WTC11 (cell line): ENCODE measurements at regions not wholly inside any gene's neighbourhood (a gene's known extent, or its start where the extent isn't known, plus 50 kb on each side); places are given as distances from the start of the nearest gene placed in this dataset.

Experiments used
- ATAC-seq: fragments of 200-7000 bp; cut with Tn5 transposase; 2 replicates; pipeline ENCODE4 v1.10.0; 2021; ENCODE audit warnings: mild to moderate bottlenecking, moderate library complexity
- CTCF ChIA-PET: fragments of 300-600 bp; sonication (Branson Sonifier 250); formaldehyde crosslinking; loops from one replicate; lab custom pipeline; 2021; ENCODE audit warnings: antibody characterized with exemption; lab: Charles Lee
- POLR2A ChIA-PET: fragments of 350-600 bp; sonication (Branson Sonifier 250); formaldehyde crosslinking; loops from one replicate; lab custom pipeline; 2021; ENCODE audit warnings: antibody characterized with exemption; lab: Charles Lee
- DNase-seq: peaks from one replicate; pipeline ENCODE4 v3.0.0; 2021; ENCODE audit warnings: low spot score
- H3K27ac Mint-ChIP-seq: 2 replicates; pipeline ENCODE4 v1.8.0; 2021; ENCODE audit warnings: mixed read lengths
- H3K27me3 Mint-ChIP-seq: 2 replicates; pipeline ENCODE4 v1.8.0; 2021; ENCODE audit warnings: low read depth, mild to moderate bottlenecking, moderate library complexity, mixed read lengths
- H3K36me3 Mint-ChIP-seq: 2 replicates; pipeline ENCODE4 v1.8.0; 2021; ENCODE audit warnings: mixed read lengths
- H3K4me1 Mint-ChIP-seq: 2 replicates; pipeline ENCODE4 v1.8.0; 2022; ENCODE audit warnings: mixed read lengths
- H3K4me3 Mint-ChIP-seq: 2 replicates; pipeline ENCODE4 v1.8.0; 2021; ENCODE audit warnings: mild to moderate bottlenecking, moderate library complexity, mixed read lengths
- H3K9me3 Mint-ChIP-seq: 2 replicates; pipeline ENCODE4 v1.8.0; 2021; ENCODE audit warnings: mixed read lengths
- CREM ChIP-seq: sonication (generic); formaldehyde crosslinking; IDR thresholded peaks from 2 replicates; pipeline ENCODE4 v1.8.1; 2022; ENCODE audit warnings: mild to moderate bottlenecking, missing genetic modification reagents, moderate library complexity
- E2F1 ChIP-seq: sonication (generic); formaldehyde crosslinking; IDR thresholded peaks from 2 replicates; pipeline ENCODE4 v1.8.0; 2022; ENCODE audit warnings: mild to moderate bottlenecking, missing genetic modification reagents
- E2F4 ChIP-seq: sonication (generic); formaldehyde crosslinking; IDR thresholded peaks from 2 replicates; pipeline ENCODE4 v1.8.1; 2022; ENCODE audit warnings: low read depth, mild to moderate bottlenecking, moderate library complexity, missing genetic modification reagents, borderline replicate concordance
- E2F5 ChIP-seq: sonication (generic); formaldehyde crosslinking; IDR thresholded peaks from 2 replicates; pipeline ENCODE4 v1.8.1; 2022; ENCODE audit warnings: mild to moderate bottlenecking, moderate library complexity, missing genetic modification reagents
- ELF4 ChIP-seq: sonication (generic); formaldehyde crosslinking; IDR thresholded peaks from 2 replicates; pipeline ENCODE4 v1.8.1; 2022; ENCODE audit warnings: low read depth, mild to moderate bottlenecking, moderate library complexity, missing genetic modification reagents
- ERG ChIP-seq: fragments of 250-450 bp; sonication (Bioruptor Pico); IDR thresholded peaks from 2 replicates; pipeline ENCODE4 v1.8.0; 2021; ENCODE audit warnings: mild to moderate bottlenecking
- ESRRA ChIP-seq: sonication (generic); formaldehyde crosslinking; IDR thresholded peaks from 2 replicates; pipeline ENCODE4 v1.8.1; 2022; ENCODE audit warnings: mild to moderate bottlenecking, missing genetic modification reagents, borderline replicate concordance
- FOXJ3 ChIP-seq: sonication (generic); formaldehyde crosslinking; IDR thresholded peaks from 2 replicates; pipeline ENCODE4 v1.9.0; 2021; ENCODE audit warnings: missing genetic modification reagents, mild to moderate bottlenecking, borderline replicate concordance
- FOXP4 ChIP-seq: sonication (generic); formaldehyde crosslinking; IDR thresholded peaks from 2 replicates; pipeline ENCODE4 v1.8.0; 2022; ENCODE audit warnings: mild to moderate bottlenecking, missing genetic modification reagents
- HMGXB4 ChIP-seq: sonication (generic); formaldehyde crosslinking; IDR thresholded peaks from 2 replicates; pipeline ENCODE4 v1.8.1; 2023; ENCODE audit warnings: mild to moderate bottlenecking, moderate library complexity, missing genetic modification reagents
- KAT7 ChIP-seq: sonication (generic); formaldehyde crosslinking; IDR thresholded peaks from 2 replicates; pipeline ENCODE4 v1.8.1; 2023; ENCODE audit warnings: missing genetic modification reagents, mild to moderate bottlenecking, borderline replicate concordance
- MAX ChIP-seq: sonication (generic); formaldehyde crosslinking; IDR thresholded peaks from 2 replicates; pipeline ENCODE4 v1.8.0; 2022; ENCODE audit warnings: mild to moderate bottlenecking, missing genetic modification reagents
- MXD4 ChIP-seq: fragments of 250-450 bp; sonication (Bioruptor Pico); IDR thresholded peaks from 2 replicates; pipeline ENCODE4 v1.8.0; 2021; ENCODE audit warnings: mild to moderate bottlenecking, moderate library complexity, borderline replicate concordance
- NFATC4 ChIP-seq: fragments of 250-450 bp; sonication (Bioruptor Pico); IDR thresholded peaks from 2 replicates; pipeline ENCODE4 v1.9.0; 2021; ENCODE audit warnings: mild to moderate bottlenecking
- PRDM15 ChIP-seq: sonication (generic); formaldehyde crosslinking; IDR thresholded peaks from 2 replicates; pipeline ENCODE4 v1.8.0; 2022; ENCODE audit warnings: missing genetic modification reagents
- PREB ChIP-seq: sonication (generic); formaldehyde crosslinking; IDR thresholded peaks from 2 replicates; pipeline ENCODE4 v1.8.1; 2022; ENCODE audit warnings: mild to moderate bottlenecking, missing genetic modification reagents, moderate library complexity, borderline replicate concordance
- RORB ChIP-seq: fragments of 250-450 bp; sonication (Bioruptor Pico); IDR thresholded peaks from 2 replicates; pipeline ENCODE4 v1.9.0; 2021; ENCODE audit warnings: mild to moderate bottlenecking
- ZNF121 ChIP-seq: sonication (generic); formaldehyde crosslinking; IDR thresholded peaks from 2 replicates; pipeline ENCODE4 v1.8.0; 2023; ENCODE audit warnings: missing genetic modification reagents
- ZNF232 ChIP-seq: sonication (generic); formaldehyde crosslinking; IDR thresholded peaks from 2 replicates; pipeline ENCODE4 v1.8.0; 2022; ENCODE audit warnings: mild to moderate bottlenecking, missing genetic modification reagents
- ZNF671 ChIP-seq: fragments of 250-450 bp; sonication (Bioruptor Pico); IDR thresholded peaks from 2 replicates; pipeline ENCODE4 v1.8.0; 2021; ENCODE audit warnings: mild to moderate bottlenecking
- ZSCAN18 ChIP-seq: fragments of 250-450 bp; sonication (Bioruptor Pico); IDR thresholded peaks from 2 replicates; pipeline ENCODE4 v2.1.2; 2022; ENCODE audit warnings: mild to moderate bottlenecking, moderate library complexity

GRCh38 chr12:113712481-113712880 lies 240.8 kb upstream of the LHX5 start:
- Mint-ChIP-seq H3K36me3 (no peaks in the 10 kb centered on the region), H3K27ac (no peak overlapping the region), H3K4me3 (no peak overlapping the region), H3K27me3 (peaks cover 7% of the 10 kb centered on the region), H3K9me3 (peaks cover 4% of the 10 kb centered on the region; the same call in 1 of the 2 replicates), H3K4me1 (no peaks in the 10 kb centered on the region)
- ChIA-PET CTCF (no interaction called here), POLR2A (no interaction called here)
- ATAC-seq (no peak), DNase-seq (no peak)
- TF ChIP-seq E2F5 (CRISPR knock-in tag) (no peak), KAT7 (no peak), HMGXB4 (no peak), RORB (CRISPR knock-in tag) (no peak), ZNF121 (no peak), E2F4 (CRISPR knock-in tag) (no peak), ESRRA (no peak), CREM (CRISPR knock-in tag) (no peak), MXD4 (CRISPR knock-in tag) (no peak), ZNF232 (CRISPR knock-in tag) (no peak), NFATC4 (no peak)

GRCh38 chr12:113710216-113710615 lies 238.5 kb upstream of the LHX5 start:
- no peak for DNase-seq
- H3K36me3 Mint-ChIP-seq, result no peaks in the 10 kb centered on the region
- no peak for TF ChIP-seq PREB
- no peak for TF ChIP-seq PRDM15 (CRISPR knock-in tag)
- TF ChIP-seq E2F1, result no peak
- no peak for TF ChIP-seq MAX (CRISPR knock-in tag)
- TF ChIP-seq ERG (CRISPR knock-in tag), result no peak
- TF ChIP-seq RORB (CRISPR knock-in tag), result no peak
- no peak for TF ChIP-seq ZSCAN18 (CRISPR knock-in tag)
- no peak for TF ChIP-seq ZNF671 (CRISPR knock-in tag)
- TF ChIP-seq FOXP4 (CRISPR knock-in tag), result no peak
- no peak for TF ChIP-seq ELF4 (CRISPR knock-in tag)
- TF ChIP-seq FOXJ3 (CRISPR knock-in tag), result no peak

More at GRCh38 chr12:113710216-113710615, 238.5 kb upstream of the LHX5 start:
- Mint-ChIP-seq H3K4me1 (no peaks in the 10 kb centered on the region), H3K4me3 (no peak overlapping the region), H3K27ac (no peak overlapping the region), H3K27me3 (peaks cover 7% of the 10 kb centered on the region), H3K9me3 (peaks cover 4% of the 10 kb centered on the region; the same call in 1 of the 2 replicates)
- POLR2A ChIA-PET, result interaction anchor here (0.7 kb wide), 1 partner anchor 12 kb away, joined by 3 read pairs; no protein-coding TSS in a partner anchor
- ATAC-seq, result no peak
- CTCF ChIA-PET, result interaction anchor here (1.0 kb wide), 1 partner anchor 285 kb away, joined by 3 read pairs; no protein-coding TSS in a partner anchor
